Glutamatergic neuron (in vitro differentiated cells): ENCODE measurements at regions not wholly inside any gene's neighbourhood (a gene's known extent, or its start where the extent isn't known, plus 50 kb on each side); places are given as distances from the start of the nearest gene placed in this dataset.

ENCODE experiments used
- DNase-seq: peaks from one replicate; pipeline ENCODE4 v3.0.0; 2022
- H3K27ac Mint-ChIP-seq: one replicate; pipeline ENCODE4 v1.8.0; 2020; ENCODE audit warnings: mild to moderate bottlenecking, mixed read lengths, inconsistent platforms; ENCODE audit not compliant: unreplicated experiment
- H3K27me3 Mint-ChIP-seq: one replicate; pipeline ENCODE4 v1.8.0; 2020; ENCODE audit warnings: mild to moderate bottlenecking, moderate library complexity, mixed read lengths, inconsistent platforms; ENCODE audit not compliant: unreplicated experiment
- H3K36me3 Mint-ChIP-seq: one replicate; pipeline ENCODE4 v1.8.0; 2020; ENCODE audit warnings: mild to moderate bottlenecking, mixed read lengths, inconsistent platforms; ENCODE audit not compliant: unreplicated experiment
- H3K4me1 Mint-ChIP-seq: one replicate; pipeline ENCODE4 v1.8.0; 2020; ENCODE audit warnings: mild to moderate bottlenecking, low read depth, mixed read lengths, inconsistent platforms; ENCODE audit not compliant: unreplicated experiment
- H3K4me3 Mint-ChIP-seq: one replicate; pipeline ENCODE4 v1.8.0; 2020; ENCODE audit warnings: mild to moderate bottlenecking, mixed read lengths, inconsistent platforms; ENCODE audit not compliant: unreplicated experiment
- H3K9me3 Mint-ChIP-seq: one replicate; pipeline ENCODE4 v1.8.0; 2020; ENCODE audit warnings: mild to moderate bottlenecking, moderate library complexity, mixed read lengths, inconsistent platforms; ENCODE audit not compliant: unreplicated experiment
- TF ChIP-seq, protein P1 (sequence below): fragments of 200-600 bp; sonication (generic); IDR thresholded peaks from one replicate; pipeline ENCODE4 v1.5.0; 2021; ENCODE audit not compliant: partially characterized antibody, unreplicated experiment

GRCh38 chr2:164039270-164039669 is 303.5 kb upstream of the FIGN start:
- Mint-ChIP-seq H3K4me3 (no peak overlapping the region), H3K27ac (no peak overlapping the region), H3K9me3 (peaks cover 2% of the 10 kb centered on the region), H3K4me1 (no peaks in the 10 kb centered on the region), H3K27me3 (no peaks in the 10 kb centered on the region), H3K36me3 (peaks cover 10% of the 10 kb centered on the region)
- no peak for DNase-seq
- TF ChIP-seq, protein P1, sequence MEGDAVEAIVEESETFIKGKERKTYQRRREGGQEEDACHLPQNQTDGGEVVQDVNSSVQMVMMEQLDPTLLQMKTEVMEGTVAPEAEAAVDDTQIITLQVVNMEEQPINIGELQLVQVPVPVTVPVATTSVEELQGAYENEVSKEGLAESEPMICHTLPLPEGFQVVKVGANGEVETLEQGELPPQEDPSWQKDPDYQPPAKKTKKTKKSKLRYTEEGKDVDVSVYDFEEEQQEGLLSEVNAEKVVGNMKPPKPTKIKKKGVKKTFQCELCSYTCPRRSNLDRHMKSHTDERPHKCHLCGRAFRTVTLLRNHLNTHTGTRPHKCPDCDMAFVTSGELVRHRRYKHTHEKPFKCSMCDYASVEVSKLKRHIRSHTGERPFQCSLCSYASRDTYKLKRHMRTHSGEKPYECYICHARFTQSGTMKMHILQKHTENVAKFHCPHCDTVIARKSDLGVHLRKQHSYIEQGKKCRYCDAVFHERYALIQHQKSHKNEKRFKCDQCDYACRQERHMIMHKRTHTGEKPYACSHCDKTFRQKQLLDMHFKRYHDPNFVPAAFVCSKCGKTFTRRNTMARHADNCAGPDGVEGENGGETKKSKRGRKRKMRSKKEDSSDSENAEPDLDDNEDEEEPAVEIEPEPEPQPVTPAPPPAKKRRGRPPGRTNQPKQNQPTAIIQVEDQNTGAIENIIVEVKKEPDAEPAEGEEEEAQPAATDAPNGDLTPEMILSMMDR: no peak

DNA sequence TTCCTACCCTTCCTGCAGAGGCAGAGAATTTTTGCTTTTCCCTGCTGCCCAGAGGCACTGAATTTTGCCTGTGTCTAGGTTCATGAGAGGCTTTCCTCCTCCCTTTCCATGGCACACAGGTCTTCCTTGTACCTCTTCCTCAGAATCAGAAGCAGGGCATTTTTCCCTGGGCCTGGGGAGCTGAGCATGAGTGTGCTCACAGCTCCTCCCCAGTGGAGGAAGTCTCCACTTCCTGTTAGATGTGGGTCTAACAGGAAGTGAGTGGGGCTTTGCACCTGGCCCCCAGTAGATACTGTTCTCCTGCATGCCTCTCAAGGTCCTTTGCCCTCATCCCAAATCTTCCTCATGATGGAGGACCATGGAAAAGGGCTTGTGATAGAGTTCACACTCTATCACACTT is 297.2 kb upstream of the FIGN start:
- Mint-ChIP-seq H3K27ac (no peak overlapping the region), H3K36me3 (no peaks in the 10 kb centered on the region), H3K4me1 (no peaks in the 10 kb centered on the region), H3K9me3 (peaks cover 1% of the 10 kb centered on the region), H3K27me3 (no peaks in the 10 kb centered on the region), H3K4me3 (no peak overlapping the region)
- no peak for DNase-seq
- TF ChIP-seq, protein P1: no peak

DNA sequence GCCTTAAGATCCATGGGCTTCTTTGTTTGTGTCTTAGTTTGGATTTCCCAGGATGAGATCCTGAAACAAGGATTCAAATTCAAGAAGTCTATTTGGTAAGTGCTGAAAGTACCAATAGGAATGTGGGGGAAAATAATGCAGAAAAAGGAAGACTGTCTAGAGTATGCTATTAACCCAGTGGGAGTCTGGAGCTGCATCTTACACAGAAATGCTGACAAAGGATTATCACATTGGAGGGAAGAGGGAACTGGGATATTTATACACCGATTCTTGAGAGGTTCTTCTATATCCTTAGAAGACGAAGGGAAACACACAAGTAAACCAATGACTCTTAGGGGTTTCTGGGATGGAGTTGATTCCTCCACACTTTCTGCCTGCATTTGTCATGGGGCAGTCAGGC is 294.8 kb upstream of the FIGN start:
- DNase-seq: no peak
- TF ChIP-seq, protein P1: no peak
- Mint-ChIP-seq H3K27ac (no peak overlapping the region), H3K36me3 (no peaks in the 10 kb centered on the region), H3K4me1 (no peaks in the 10 kb centered on the region), H3K27me3 (peaks cover 3% of the 10 kb centered on the region), H3K9me3 (peaks cover 1% of the 10 kb centered on the region), H3K4me3 (no peak overlapping the region)

DNA sequence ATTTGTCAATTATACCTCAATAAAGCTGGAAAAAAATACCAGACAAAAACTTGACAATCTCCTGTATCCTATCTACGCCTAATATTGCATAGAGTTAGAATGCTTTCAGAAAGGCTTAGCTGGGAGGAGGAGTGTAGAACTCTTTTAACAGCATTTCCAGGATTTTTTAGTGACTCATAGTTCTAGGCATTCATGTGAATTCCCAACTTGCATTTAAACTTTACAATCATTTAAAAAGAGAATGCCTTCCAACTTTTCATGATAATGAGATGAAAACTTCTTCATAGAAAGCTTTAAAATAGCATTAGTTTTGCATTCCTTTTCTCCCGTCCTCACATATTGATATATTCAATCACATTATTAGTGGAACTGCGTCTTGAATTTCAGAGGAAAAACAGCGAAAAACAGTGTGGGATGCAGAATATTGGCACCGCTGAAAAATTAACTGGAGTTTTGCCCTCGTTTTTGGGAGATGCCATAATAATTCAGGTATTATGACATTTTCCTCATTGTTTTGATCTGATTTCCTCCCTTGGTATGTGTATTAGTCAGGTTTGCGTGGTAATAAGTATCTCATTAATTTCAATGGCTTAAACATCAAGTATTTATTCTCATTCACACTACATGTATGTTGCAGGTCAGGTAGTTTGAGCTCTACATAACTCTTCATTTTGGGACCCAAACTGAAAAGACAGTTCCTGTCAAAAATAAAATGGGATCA is 293.2 kb upstream of the FIGN start:
- Mint-ChIP-seq H3K4me1 (no peaks in the 10 kb centered on the region), H3K9me3 (peaks cover 1% of the 10 kb centered on the region), H3K4me3 (no peak overlapping the region), H3K27me3 (peaks cover 3% of the 10 kb centered on the region), H3K27ac (no peak overlapping the region), H3K36me3 (no peaks in the 10 kb centered on the region)
- TF ChIP-seq, protein P1: no peak
- no peak for DNase-seq

DNA sequence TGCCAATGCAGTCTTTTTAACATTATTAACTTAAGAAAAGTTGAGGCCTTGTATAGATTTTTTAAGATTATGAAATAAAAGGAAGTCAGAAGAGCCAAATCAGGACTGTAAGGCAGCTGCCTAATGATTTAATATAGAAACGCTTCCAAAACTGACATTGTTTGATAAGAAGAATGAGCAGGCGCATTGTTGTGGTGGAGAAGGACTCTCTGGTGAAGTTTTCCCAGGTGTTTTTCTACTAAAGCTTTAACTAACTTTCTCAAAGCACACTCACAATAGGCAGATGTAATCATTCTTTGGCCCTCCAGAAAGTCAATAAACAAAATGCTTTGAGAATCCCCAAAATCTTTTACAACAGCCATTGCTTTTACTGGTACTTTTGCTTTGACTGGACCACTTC is 288.6 kb upstream of the FIGN start:
- TF ChIP-seq, protein P1: no peak
- Mint-ChIP-seq H3K4me1 (no peaks in the 10 kb centered on the region), H3K36me3 (no peaks in the 10 kb centered on the region), H3K27me3 (peaks cover 3% of the 10 kb centered on the region), H3K9me3 (no peaks in the 10 kb centered on the region), H3K4me3 (no peak overlapping the region), H3K27ac (no peak overlapping the region)
- DNase-seq: no peak
